Thyroid gland (tissue), 4 donors: ENCODE measurements at regions not wholly inside any gene's neighbourhood (a gene's known extent, or its start where the extent isn't known, plus 50 kb on each side); places are given as distances from the start of the nearest gene placed in this dataset.

Source experiments
- DNase-seq, 2 donors: peaks; one replicate each; pipeline ENCODE4 v3.0.0-alpha.2; 2019
- H3K27ac ChIP-seq, 3 donors: fragments of 200-600 bp; sonication (generic); 1 replicate in 2 of 3; 2 replicates in 1 of 3; pipeline ENCODE4 v1.5.1; 2016 to 2019; ENCODE audit warnings: mild to moderate bottlenecking in 1 of 3, moderate library complexity in 1 of 3
- H3K27me3 ChIP-seq: fragments of 200-600 bp; sonication (generic); one replicate; pipeline ENCODE4 v1.5.1; 2019
- H3K36me3 ChIP-seq, 2 donors: fragments of 200-600 bp; sonication (generic); one replicate each; pipeline ENCODE4 v1.5.1; 2016 to 2019
- H3K4me1 ChIP-seq, 2 donors: fragments of 200-600 bp; sonication (generic); one replicate each; pipeline ENCODE4 v1.5.1; 2017 to 2019
- H3K4me3 ChIP-seq, 3 donors: fragments of 200-600 bp; sonication (generic); replicated peaks in 1 of 3; 1 replicate in 2 of 3; 2 replicates in 1 of 3; pipeline ENCODE4 v1.5.1; 2016; ENCODE audit warnings: mild to moderate bottlenecking in 1 of 3
- H3K9me3 ChIP-seq: fragments of 200-600 bp; sonication (generic); one replicate; pipeline ENCODE4 v1.5.1; 2017
- CTCF ChIP-seq, 6 experiments: fragments of 200-600 bp in 3 of 6; fragments of 450-650 bp in 3 of 6; sonication (generic) in 3 of 6; IDR thresholded peaks; one replicate each; pipeline ENCODE4 v1.5.1; 2016 to 2019; ENCODE audit warnings: antibody characterized with exemption in 6 of 6, mild to moderate bottlenecking in 2 of 6, inconsistent platforms in 1 of 6, moderate library complexity in 1 of 6
- POLR2A ChIP-seq, 2 donors: fragments of 450-650 bp; IDR thresholded peaks; one replicate each; pipeline ENCODE4 v1.6.1; 2017; ENCODE audit warnings: antibody characterized with exemption in 2 of 2, mild to moderate bottlenecking in 2 of 2, moderate library complexity in 1 of 2
- WGBS, 2 donors: methylation state at CpG; one replicate each; pipeline ENCODE4 v1.1.5; 2017; 5-methylcytosine and 5-hydroxymethylcytosine counted together
- intact Hi-C: fragments of 100-400 bp; cut with DNase I; formaldehyde crosslinking; loops from one replicate; pipeline ENCODE4 v1.15.1; 2023

- Histone ChIP-seq H3K4me1 (no peaks in the 10 kb centered on the region), H3K27me3 (no peaks in the 10 kb centered on the region), H3K27ac (no peak overlapping the region), H3K4me3 (no peak overlapping the region), H3K9me3 (no peaks in the 10 kb centered on the region), H3K36me3 (no peaks in the 10 kb centered on the region)
- intact Hi-C loops = no loop called here
- WGBS, 2 donors = 33 to 48% methylated on average over 1 of the region's 1 CpG
- no peak for DNase-seq
- TF ChIP-seq CTCF (IDR thresholded peaks at IDR 0.05) = no peak
- TF ChIP-seq POLR2A (IDR thresholded peaks at IDR 0.05) = no peak
Observed at GRCh38 chr18:33878213-33878612, 300.2 kb downstream of the ASXL3 start.

- no peaks in the 10 kb centered on the region for H3K4me1 ChIP-seq
Observed at GRCh38 chr18:33875029-33875565, 297.1 kb downstream of the ASXL3 start.

GRCh38 chr18:33873112-33873511 is 295.1 kb downstream of the ASXL3 start:
- H3K9me3 ChIP-seq = no peaks in the 10 kb centered on the region
- H3K36me3 ChIP-seq = no peaks in the 10 kb centered on the region
- H3K27me3 ChIP-seq = no peaks in the 10 kb centered on the region
- H3K4me1 ChIP-seq = no peaks in the 10 kb centered on the region
- H3K4me3 ChIP-seq = no peak overlapping the region
- DNase-seq = no peak
- intact Hi-C loops = no loop called here
- TF ChIP-seq POLR2A (IDR thresholded peaks at IDR 0.05) (no peak), CTCF (IDR thresholded peaks at IDR 0.05) (no peak)
- 84% methylated on average over 3 of the region's 3 CpGs for WGBS, 2 donors
- H3K27ac ChIP-seq = no peak overlapping the region

More at GRCh38 chr18:33875029-33875565, 297.1 kb downstream of the ASXL3 start:
- Histone ChIP-seq H3K27ac (no peak overlapping the region), H3K36me3 (no peaks in the 10 kb centered on the region), H3K4me3 (no peak overlapping the region), H3K27me3 (no peaks in the 10 kb centered on the region), H3K9me3 (no peaks in the 10 kb centered on the region)
- intact Hi-C loops = no loop called here
- 83% methylated on average over 2 of the region's 2 CpGs for WGBS, 2 donors
- no peak for DNase-seq
- no peak for TF ChIP-seq POLR2A (IDR thresholded peaks at IDR 0.05)
- no peak for TF ChIP-seq CTCF (IDR thresholded peaks at IDR 0.05)

- H3K27ac ChIP-seq = no peak overlapping the region
- no peak overlapping the region for H3K4me3 ChIP-seq
- no peaks in the 10 kb centered on the region for H3K36me3 ChIP-seq
- no peaks in the 10 kb centered on the region for H3K4me1 ChIP-seq
- no peak for TF ChIP-seq CTCF (IDR thresholded peaks at IDR 0.05)
- no peak for TF ChIP-seq POLR2A (IDR thresholded peaks at IDR 0.05)
- intact Hi-C loops = no loop called here
- DNase-seq = no peak
- WGBS, 2 donors = 57 to 74% methylated on average over 2 of the region's 2 CpGs
- no peaks in the 10 kb centered on the region for H3K27me3 ChIP-seq
- no peaks in the 10 kb centered on the region for H3K9me3 ChIP-seq
Observed at GRCh38 chr18:33871363-33872025, 293.5 kb downstream of the ASXL3 start.

GRCh38 chr18:33870059-33870458 is 292.0 kb downstream of the ASXL3 start:
- TF ChIP-seq CTCF (IDR thresholded peaks at IDR 0.05) = no peak
- no peak for TF ChIP-seq POLR2A (IDR thresholded peaks at IDR 0.05)
- Histone ChIP-seq H3K27ac (no peak overlapping the region), H3K4me3 (no peak overlapping the region), H3K4me1 (no peaks in the 10 kb centered on the region), H3K9me3 (no peaks in the 10 kb centered on the region), H3K27me3 (no peaks in the 10 kb centered on the region), H3K36me3 (no peaks in the 10 kb centered on the region)
- no peak for DNase-seq
- intact Hi-C loops = no loop called here
